ENCODE measurements at regions not wholly inside any gene's neighbourhood (a gene's known extent, or its start where the extent isn't known, plus 50 kb on each side); places are given as distances from the start of the nearest gene placed in this dataset.
A peak's percentile ranks its signal among the peaks of the same experiment; 100 is the strongest.
"Not testable (repeated sequence)": the region's sequence is repeated elsewhere in the genome, so short reads cannot be mapped to it uniquely, and the experiment has no call there.

- Mint-ChIP-seq H3K27me3 (peaks cover 37% of the 10 kb centered on the region), H3K4me1 (peaks cover 11% of the 10 kb centered on the region), H3K36me3 (peaks cover 8% of the 10 kb centered on the region), H3K9me3 (peaks cover 24% of the 10 kb centered on the region), H3K27ac (peak overlapping the region; percentile 44), H3K4me3 (peak overlapping the region; percentile 67)
- peak; percentile 69 for DNase-seq
These were observed 1467.1 kb downstream of the FOXD4L5 start for GRCh38 chr9:63817622-63818518.

DNA sequence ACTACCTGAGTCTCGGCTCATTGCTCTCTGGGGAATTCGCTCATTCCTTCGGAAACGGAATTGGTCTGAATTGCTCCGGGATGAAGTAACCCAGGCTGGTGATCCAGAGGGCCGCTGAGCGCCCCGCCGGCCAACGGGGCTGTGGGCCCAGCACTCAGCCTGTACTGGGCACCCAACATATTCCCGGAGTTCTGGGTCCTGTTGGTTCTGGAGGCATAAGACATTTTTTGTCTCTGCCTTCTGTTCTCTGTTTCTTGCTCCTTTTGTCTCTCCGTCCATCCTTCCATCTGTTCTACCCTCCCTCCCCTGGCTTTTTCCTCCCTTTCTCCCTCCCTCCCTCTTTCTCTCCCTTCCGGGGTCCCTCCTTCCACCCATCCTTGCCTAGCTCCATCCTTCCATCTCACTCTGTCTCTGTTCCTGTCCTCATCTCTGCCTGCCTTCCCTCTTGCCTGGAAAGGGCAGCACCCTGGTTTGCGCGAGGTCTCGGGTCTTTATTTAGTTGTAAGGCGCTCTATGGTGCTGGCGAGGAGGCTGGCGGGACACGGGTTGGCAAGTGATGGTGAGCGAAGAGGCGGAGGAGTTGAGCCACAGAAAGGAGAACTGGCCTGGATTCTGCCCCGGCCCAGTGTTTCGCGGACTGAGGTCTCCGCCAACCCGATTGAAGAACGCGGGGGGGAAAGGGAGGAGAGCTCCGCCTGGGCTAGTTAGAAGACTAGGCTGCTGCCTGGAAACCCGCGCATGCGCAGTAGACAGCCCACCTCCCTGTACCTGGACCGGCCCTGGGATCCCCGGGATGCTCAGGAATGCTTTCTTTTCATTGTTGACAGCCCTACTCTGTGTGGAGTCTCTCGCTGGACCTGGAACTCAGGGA lies 1468.0 kb downstream of the FOXD4L5 start:
- peak overlapping the region; percentile 67 for H3K4me3 Mint-ChIP-seq
- peaks cover 8% of the 10 kb centered on the region for H3K36me3 Mint-ChIP-seq
- DNase-seq: peak; percentile 58
- H3K9me3 Mint-ChIP-seq: peaks cover 23% of the 10 kb centered on the region
- H3K27ac Mint-ChIP-seq: peak overlapping the region; percentile 14
- peaks cover 37% of the 10 kb centered on the region for H3K27me3 Mint-ChIP-seq
- H3K4me1 Mint-ChIP-seq: peaks cover 11% of the 10 kb centered on the region

DNA sequence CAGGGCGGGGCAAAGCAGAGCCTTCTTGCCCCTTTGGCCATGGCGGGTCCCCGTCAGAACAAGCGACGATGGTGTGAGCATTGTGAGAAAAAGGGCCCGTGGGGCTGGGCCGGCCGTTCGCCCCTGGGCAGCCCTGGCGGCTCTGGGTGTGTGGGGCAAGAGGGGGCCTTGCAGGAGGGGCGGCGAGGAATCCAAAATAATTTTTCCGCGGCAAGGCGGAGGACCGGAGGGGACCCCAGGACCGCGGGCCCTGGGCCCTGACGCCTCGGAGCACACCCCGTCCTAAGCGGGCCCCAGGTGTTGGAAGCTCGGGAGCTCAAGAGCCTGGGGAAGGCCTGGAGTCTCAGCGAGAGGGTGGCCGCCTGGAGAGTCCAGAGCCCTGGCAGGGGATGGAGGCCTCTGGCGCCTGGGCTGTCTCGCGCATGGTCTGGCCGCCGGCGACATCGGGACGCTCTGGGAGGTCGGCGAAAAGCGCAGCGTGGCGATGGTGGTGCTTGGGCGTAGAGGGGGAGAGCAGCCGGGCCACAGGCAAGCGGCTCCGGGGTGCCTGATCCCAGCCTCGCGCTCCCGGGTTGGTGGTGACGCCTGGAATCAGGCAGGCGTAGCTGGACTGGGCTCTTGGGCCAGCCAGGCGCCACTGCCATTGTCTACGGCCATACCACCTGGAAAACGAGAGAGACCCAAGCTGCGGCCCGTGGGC lies 1469.9 kb downstream of the FOXD4L5 start:
- Mint-ChIP-seq H3K9me3 (peaks cover 19% of the 10 kb centered on the region), H3K4me1 (peaks cover 11% of the 10 kb centered on the region), H3K27me3 (peaks cover 37% of the 10 kb centered on the region)
- not testable (repeated sequence) for H3K36me3 Mint-ChIP-seq, H3K27ac Mint-ChIP-seq, H3K4me3 Mint-ChIP-seq, DNase-seq

GRCh38 chr9:63813391-63814021 lies 1471.5 kb downstream of the FOXD4L5 start:
- Mint-ChIP-seq H3K4me1 (peaks cover 11% of the 10 kb centered on the region), H3K27me3 (peaks cover 37% of the 10 kb centered on the region)
- not testable (repeated sequence) for DNase-seq

GRCh38 chr9:63812822-63813221 lies 1472.2 kb downstream of the FOXD4L5 start:
- H3K4me3 Mint-ChIP-seq, DNase-seq, H3K36me3 Mint-ChIP-seq, H3K27ac Mint-ChIP-seq, H3K4me1 Mint-ChIP-seq: not testable (repeated sequence)
- Mint-ChIP-seq H3K27me3 (peaks cover 32% of the 10 kb centered on the region), H3K9me3 (peaks cover 20% of the 10 kb centered on the region)

More at GRCh38 chr9:63813391-63814021, 1471.5 kb downstream of the FOXD4L5 start:
- H3K36me3 Mint-ChIP-seq, H3K27ac Mint-ChIP-seq: not testable (repeated sequence)
- Mint-ChIP-seq H3K9me3 (peaks cover 23% of the 10 kb centered on the region), H3K4me3 (peak overlapping the region; percentile 38)

- DNase-seq: not testable (repeated sequence)
These were observed 1480.8 kb downstream of the FOXD4L5 start for GRCh38 chr9:63804205-63804604.

DNA sequence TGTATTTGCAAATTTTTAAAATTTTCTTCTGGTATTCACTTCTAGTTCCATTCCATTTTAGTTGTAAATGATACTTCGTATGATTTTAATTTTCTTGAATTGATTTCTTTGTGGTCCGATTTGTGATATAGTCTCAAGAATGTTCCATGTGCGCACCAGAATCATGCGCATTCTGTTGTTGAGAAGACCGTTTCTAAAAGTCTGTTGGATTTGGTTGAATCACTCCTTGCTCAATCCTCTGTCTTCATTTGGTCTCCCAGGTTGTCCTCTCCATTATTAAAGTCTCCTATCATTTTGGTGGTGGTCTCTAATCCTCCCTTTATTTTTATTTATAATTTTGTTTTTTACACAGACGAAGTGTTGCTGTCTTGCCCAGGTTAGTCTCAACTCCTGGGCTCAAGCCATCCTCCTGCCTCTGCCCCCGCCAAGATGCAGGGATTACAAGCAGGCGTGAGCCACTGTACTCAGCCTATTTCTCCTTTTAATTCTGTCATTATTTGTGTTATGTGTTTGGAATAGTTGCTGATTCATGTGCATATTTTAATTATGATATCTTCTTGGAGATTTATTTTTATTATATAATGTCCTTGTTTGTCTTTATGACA lies 1490.8 kb downstream of the FOXD4L5 start:
- H3K27ac Mint-ChIP-seq, DNase-seq, H3K4me3 Mint-ChIP-seq, H3K36me3 Mint-ChIP-seq, H3K27me3 Mint-ChIP-seq, H3K4me1 Mint-ChIP-seq: not testable (repeated sequence)
- peaks cover 18% of the 10 kb centered on the region for H3K9me3 Mint-ChIP-seq

More at GRCh38 chr9:63804205-63804604, 1480.8 kb downstream of the FOXD4L5 start:
- not testable (repeated sequence) for H3K27ac Mint-ChIP-seq, H3K36me3 Mint-ChIP-seq, H3K9me3 Mint-ChIP-seq, H3K4me3 Mint-ChIP-seq, H3K27me3 Mint-ChIP-seq, H3K4me1 Mint-ChIP-seq

DNA sequence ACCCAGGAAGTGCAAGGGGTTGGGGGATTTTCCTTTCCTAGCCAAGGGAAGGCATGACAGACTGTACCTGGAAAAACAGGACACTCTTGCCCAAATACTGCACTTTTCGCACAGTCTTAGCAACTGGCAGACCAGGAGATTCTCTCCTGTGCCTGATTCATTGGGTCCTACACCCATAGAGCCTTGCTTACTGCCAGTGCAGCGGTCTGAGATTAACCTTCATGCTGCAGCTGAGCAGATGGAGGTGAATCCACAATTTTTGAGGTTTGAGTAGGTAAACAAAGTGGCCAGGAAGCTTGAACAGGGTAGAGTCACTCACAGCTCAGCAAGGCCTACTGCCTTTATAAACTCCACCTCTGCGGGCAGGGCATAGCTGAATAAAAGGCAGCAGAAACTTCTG lies 1497.6 kb downstream of the FOXD4L5 start:
- H3K27me3 Mint-ChIP-seq, H3K36me3 Mint-ChIP-seq, H3K4me3 Mint-ChIP-seq, H3K4me1 Mint-ChIP-seq, DNase-seq, H3K27ac Mint-ChIP-seq: not testable (repeated sequence)
- peaks cover 15% of the 10 kb centered on the region for H3K9me3 Mint-ChIP-seq

DNA sequence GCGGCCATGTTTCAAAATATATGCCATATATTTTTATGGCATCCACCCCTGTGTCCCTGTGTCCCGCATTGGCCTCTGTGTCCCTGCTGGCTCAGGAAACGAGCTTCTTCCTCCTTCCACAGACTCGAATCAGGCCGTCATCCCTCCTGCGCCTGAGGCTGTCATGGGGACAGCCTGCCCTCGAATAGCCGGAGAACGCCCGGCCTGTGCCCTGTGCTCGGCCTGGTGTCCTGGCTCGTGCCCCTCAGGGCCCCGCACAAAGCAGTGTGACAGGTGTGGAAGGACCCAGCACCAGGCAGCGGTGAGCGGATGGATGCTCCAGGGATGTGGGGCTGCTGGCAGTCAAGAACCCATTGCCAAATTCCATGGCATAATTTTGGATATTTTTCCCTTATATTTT lies 1500.0 kb downstream of the FOXD4L5 start:
- not testable (repeated sequence) for H3K4me3 Mint-ChIP-seq, H3K9me3 Mint-ChIP-seq, H3K4me1 Mint-ChIP-seq, H3K27me3 Mint-ChIP-seq, DNase-seq, H3K36me3 Mint-ChIP-seq, H3K27ac Mint-ChIP-seq

- not testable (repeated sequence) for H3K27me3 Mint-ChIP-seq, H3K9me3 Mint-ChIP-seq, H3K27ac Mint-ChIP-seq, H3K4me3 Mint-ChIP-seq, H3K4me1 Mint-ChIP-seq, H3K36me3 Mint-ChIP-seq, DNase-seq
These were observed 1500.6 kb downstream of the FOXD4L5 start for GRCh38 chr9:63784421-63784820.

GRCh38 chr9:63781817-63782439 lies 1503.1 kb downstream of the FOXD4L5 start:
- DNase-seq, H3K9me3 Mint-ChIP-seq, H3K4me3 Mint-ChIP-seq, H3K27me3 Mint-ChIP-seq, H3K4me1 Mint-ChIP-seq, H3K27ac Mint-ChIP-seq, H3K36me3 Mint-ChIP-seq: not testable (repeated sequence)

DNA sequence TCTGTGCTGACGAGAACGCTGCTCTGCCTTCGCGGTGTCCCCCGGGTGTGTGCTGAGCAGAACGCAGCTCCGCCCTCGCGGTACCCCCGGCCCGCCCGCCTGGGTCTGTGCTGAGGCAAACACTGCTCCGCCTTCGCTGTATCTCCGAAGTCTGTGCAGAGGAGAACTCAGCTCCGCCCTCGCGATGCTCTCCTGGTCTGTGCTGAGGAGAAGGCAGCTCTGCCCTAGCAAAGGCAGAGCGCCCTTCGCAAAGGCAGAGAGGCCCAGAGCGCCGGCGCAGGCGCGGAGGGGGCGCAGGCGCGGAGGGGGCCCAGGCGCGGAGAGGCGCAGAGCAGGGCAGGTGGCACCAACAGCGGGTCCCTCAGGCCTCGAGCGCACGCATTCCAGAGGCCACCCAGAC lies 1503.6 kb downstream of the FOXD4L5 start:
- not testable (repeated sequence) for H3K4me1 Mint-ChIP-seq, H3K4me3 Mint-ChIP-seq, H3K27ac Mint-ChIP-seq, H3K36me3 Mint-ChIP-seq, H3K27me3 Mint-ChIP-seq, H3K9me3 Mint-ChIP-seq
- DNase-seq: peak; percentile 3

DNA sequence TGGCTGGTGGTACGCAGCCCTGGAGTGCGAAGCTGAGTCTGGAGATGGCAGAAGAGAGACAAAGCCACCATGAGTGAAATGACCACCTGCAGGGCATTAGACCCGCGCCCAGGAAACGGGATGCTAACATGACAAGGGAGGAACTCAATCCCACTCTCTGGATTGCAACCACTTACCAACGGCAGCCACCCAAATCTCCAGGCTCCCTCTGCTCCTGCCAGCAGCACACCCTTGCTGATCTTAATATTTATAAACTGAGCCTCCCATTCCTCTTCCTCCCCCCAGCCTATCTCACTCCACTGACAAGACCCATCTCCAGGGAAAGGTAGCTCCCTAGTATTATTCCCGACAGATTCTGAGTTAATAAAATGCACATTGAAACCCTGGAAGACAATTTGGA lies 1508.8 kb downstream of the FOXD4L5 start:
- H3K27ac Mint-ChIP-seq, H3K27me3 Mint-ChIP-seq, H3K36me3 Mint-ChIP-seq, H3K4me1 Mint-ChIP-seq, H3K4me3 Mint-ChIP-seq, DNase-seq, H3K9me3 Mint-ChIP-seq: not testable (repeated sequence)

DNA sequence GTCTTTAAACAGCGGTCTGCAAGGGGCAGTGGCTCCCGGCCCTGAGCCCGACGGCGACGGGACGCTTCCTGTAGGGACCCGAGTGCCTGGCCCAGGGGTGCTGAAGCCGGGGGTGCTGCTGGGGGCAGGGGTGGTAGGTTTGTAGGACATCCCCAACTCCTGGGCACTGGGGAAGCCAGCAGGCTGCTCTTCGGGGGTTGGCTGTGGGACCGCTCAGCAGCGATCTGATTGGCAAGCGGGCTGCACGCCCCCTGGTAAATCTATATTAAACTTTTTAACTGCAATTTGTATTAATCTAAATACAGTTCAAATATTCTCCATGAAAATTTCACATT lies 1510.0 kb downstream of the FOXD4L5 start:
- H3K36me3 Mint-ChIP-seq, H3K4me1 Mint-ChIP-seq, H3K27me3 Mint-ChIP-seq, H3K4me3 Mint-ChIP-seq, DNase-seq, H3K9me3 Mint-ChIP-seq, H3K27ac Mint-ChIP-seq: not testable (repeated sequence)

Measured in activated naive CD8-positive, alpha-beta T cell treated with anti-CD3 and anti-CD28 coated beads for 36 hours (primary cell).